ENCODE measurements at regions not wholly inside any gene's neighbourhood (a gene's known extent, or its start where the extent isn't known, plus 50 kb on each side); places are given as distances from the start of the nearest gene placed in this dataset.

GRCh38 chr18:44625386-44625785 is 55.3 kb upstream of the SETBP1 start:
- DNase-seq, result no peak

- no peak for DNase-seq
Measured at GRCh38 chr18:44626236-44626635, 54.5 kb upstream of the SETBP1 start.

GRCh38 chr18:44626807-44627206 is 53.9 kb upstream of the SETBP1 start:
- DNase-seq, result no peak

- no peak for DNase-seq
Measured at GRCh38 chr18:44627280-44627679, 53.4 kb upstream of the SETBP1 start.

GRCh38 chr18:44629406-44629805 is 51.3 kb upstream of the SETBP1 start:
- DNase-seq, result no peak

GRCh38 chr18:44630118-44630517 is 50.6 kb upstream of the SETBP1 start:
- DNase-seq, result no peak

Data from CD4-positive, alpha-beta T cell treated with Interferon alpha-2 for 1 hour (primary cell).